Epithelial cell of esophagus (primary cell): ENCODE measurements at regions not wholly inside any gene's neighbourhood (a gene's known extent, or its start where the extent isn't known, plus 50 kb on each side); places are given as distances from the start of the nearest gene placed in this dataset.

Experiments
- DNase-seq: peaks from one replicate; pipeline ENCODE4 v3.0.0; 2010; ENCODE audit warnings: low read depth
- H3K4me3 ChIP-seq: 2 replicates; pipeline ENCODE4 v1.5.1; 2011; ENCODE audit warnings: mild to moderate bottlenecking, low read length, control low read depth
- TF ChIP-seq, protein P1 (sequence below): IDR thresholded peaks from 2 replicates; pipeline ENCODE4 v1.5.1; 2011; ENCODE audit warnings: low read depth, mild to moderate bottlenecking, low read length, control low read depth, inconsistent platforms; ENCODE audit not compliant: insufficient read depth; ENCODE audit errors: missing control alignments

GRCh38 chr6:87897013-87897412 lies 150.6 kb upstream of the SPACA1 start:
- TF ChIP-seq, protein P1, sequence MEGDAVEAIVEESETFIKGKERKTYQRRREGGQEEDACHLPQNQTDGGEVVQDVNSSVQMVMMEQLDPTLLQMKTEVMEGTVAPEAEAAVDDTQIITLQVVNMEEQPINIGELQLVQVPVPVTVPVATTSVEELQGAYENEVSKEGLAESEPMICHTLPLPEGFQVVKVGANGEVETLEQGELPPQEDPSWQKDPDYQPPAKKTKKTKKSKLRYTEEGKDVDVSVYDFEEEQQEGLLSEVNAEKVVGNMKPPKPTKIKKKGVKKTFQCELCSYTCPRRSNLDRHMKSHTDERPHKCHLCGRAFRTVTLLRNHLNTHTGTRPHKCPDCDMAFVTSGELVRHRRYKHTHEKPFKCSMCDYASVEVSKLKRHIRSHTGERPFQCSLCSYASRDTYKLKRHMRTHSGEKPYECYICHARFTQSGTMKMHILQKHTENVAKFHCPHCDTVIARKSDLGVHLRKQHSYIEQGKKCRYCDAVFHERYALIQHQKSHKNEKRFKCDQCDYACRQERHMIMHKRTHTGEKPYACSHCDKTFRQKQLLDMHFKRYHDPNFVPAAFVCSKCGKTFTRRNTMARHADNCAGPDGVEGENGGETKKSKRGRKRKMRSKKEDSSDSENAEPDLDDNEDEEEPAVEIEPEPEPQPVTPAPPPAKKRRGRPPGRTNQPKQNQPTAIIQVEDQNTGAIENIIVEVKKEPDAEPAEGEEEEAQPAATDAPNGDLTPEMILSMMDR, result no peak
- H3K4me3 ChIP-seq, result no peak overlapping the region
- no peak for DNase-seq

GRCh38 chr6:87887266-87887665 lies 160.4 kb upstream of the SPACA1 start:
- TF ChIP-seq, protein P1, result no peak
- no peak overlapping the region for H3K4me3 ChIP-seq
- no peak for DNase-seq

DNA sequence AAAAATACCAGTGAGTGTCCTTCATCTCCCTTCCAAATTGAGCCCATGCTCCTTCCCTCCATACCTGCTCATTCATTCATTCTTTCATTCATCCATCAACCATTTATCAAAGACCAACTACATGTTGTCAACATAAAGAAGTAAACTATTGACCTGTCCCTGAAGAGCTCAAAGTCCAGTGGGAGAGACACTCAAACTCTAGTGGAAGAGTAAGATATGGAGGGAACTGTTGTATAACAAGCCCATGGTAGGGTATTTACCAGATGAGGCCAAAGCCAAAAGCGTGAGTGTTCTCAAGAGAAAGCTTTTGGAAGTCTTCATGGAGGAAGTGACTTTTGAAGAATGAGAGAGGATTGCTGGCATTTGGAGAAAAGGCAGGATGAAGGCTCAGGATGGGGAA lies 163.4 kb upstream of the SPACA1 start:
- H3K4me3 ChIP-seq, result no peak overlapping the region
- no peak for DNase-seq
- TF ChIP-seq, protein P1, result no peak

DNA sequence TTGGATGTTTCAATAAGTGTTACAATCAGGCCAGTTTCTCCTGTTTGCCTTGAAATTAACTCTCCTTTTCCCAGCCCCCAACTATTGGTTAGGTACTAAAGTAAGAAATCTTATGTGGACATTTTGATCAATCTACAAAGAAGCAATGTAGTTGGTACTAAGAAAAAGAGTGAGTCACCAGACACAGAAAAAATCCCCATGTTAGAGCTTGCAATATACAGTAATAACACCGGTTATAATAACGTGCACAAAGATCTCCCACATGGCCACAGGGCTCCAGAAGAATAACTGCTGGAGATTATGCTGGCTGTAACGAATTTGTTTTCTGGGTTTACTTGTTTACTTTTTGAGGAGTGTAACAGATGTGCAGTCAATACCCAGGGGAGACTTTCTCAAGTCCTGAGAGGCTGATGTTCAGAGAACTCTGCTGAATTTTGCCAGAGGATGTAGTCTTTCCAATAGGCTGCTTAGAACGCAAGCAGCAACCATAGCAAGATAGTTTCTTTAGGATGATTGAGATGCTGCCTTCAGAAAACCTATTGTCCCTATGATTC lies 166.2 kb upstream of the SPACA1 start:
- TF ChIP-seq, protein P1, result no peak
- peak; percentile 17 for DNase-seq

GRCh38 chr6:87879132-87879861 lies 168.3 kb upstream of the SPACA1 start:
- TF ChIP-seq, protein P1, result no peak
- DNase-seq, result no peak

More for the DNA sequence above, 166.2 kb upstream of the SPACA1 start:
- no peak overlapping the region for H3K4me3 ChIP-seq

DNA sequence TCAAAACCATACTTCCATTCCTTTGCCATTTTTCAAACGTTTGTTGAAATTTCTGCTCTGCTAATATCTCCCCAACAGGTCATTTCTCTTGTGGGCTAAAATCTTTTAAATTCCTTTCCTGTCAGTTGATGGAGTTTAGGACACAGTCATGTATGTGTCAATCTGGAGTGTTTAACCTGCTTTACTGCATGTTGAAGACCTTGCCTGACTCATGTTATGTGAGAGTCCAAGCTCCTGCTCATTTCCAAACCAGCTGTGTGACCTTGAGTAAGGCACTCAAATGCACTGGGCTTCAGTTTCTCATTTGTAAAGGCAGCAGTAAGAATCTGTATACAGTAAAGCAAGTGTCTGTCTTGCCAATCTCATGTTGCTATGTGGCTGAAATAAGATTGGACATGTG lies 171.9 kb upstream of the SPACA1 start:
- peak; percentile 71 for DNase-seq

More at GRCh38 chr6:87879132-87879861, 168.3 kb upstream of the SPACA1 start:
- no peak overlapping the region for H3K4me3 ChIP-seq

More for the DNA sequence above, 171.9 kb upstream of the SPACA1 start:
- no peak overlapping the region for H3K4me3 ChIP-seq
- TF ChIP-seq, protein P1, result no peak
